KMS-11 (cell line): ENCODE measurements at regions not wholly inside any gene's neighbourhood (a gene's known extent, or its start where the extent isn't known, plus 50 kb on each side); places are given as distances from the start of the nearest gene placed in this dataset.

ENCODE experiments used
- H2AFZ ChIP-seq: fragments of 200-600 bp; sonication (generic); 2 replicates; pipeline ENCODE4 v1.6.1; 2016; ENCODE audit warnings: antibody characterized with exemption, mixed run types, low read depth
- H3K27ac ChIP-seq: fragments of 200-600 bp; sonication (generic); 2 replicates; pipeline ENCODE4 v1.6.1; 2016; ENCODE audit warnings: mild to moderate bottlenecking, mixed run types
- H3K27me3 ChIP-seq: fragments of 200-600 bp; sonication (generic); 2 replicates; pipeline ENCODE4 v1.6.1; 2017; ENCODE audit warnings: mild to moderate bottlenecking, low read depth, mixed run types, moderate library complexity; ENCODE audit not compliant: insufficient read depth
- H3K36me3 ChIP-seq: fragments of 200-600 bp; sonication (generic); 2 replicates; pipeline ENCODE4 v1.6.1; 2017; ENCODE audit warnings: mild to moderate bottlenecking, mixed run types; ENCODE audit not compliant: insufficient read depth
- H3K4me1 ChIP-seq: fragments of 200-600 bp; sonication (generic); 2 replicates; pipeline ENCODE4 v1.6.1; 2016; ENCODE audit warnings: mild to moderate bottlenecking, low read depth, mixed run types; ENCODE audit not compliant: poor library complexity, severe bottlenecking
- H3K4me2 ChIP-seq: fragments of 200-600 bp; sonication (generic); 2 replicates; pipeline ENCODE4 v1.7.0; 2016; ENCODE audit warnings: mild to moderate bottlenecking, mixed run types
- H3K4me3 ChIP-seq: fragments of 200-600 bp; sonication (generic); IDR thresholded peaks from 2 replicates; pipeline ENCODE4 v1.6.1; 2017; ENCODE audit warnings: low read depth, low read length, mixed read lengths; ENCODE audit not compliant: insufficient read depth
- H3K79me2 ChIP-seq: fragments of 200-600 bp; sonication (generic); 2 replicates; pipeline ENCODE4 v1.6.1; 2016; ENCODE audit warnings: low read depth, mixed run types; ENCODE audit not compliant: insufficient read depth
- H3K9ac ChIP-seq: fragments of 200-600 bp; sonication (generic); 2 replicates; pipeline ENCODE4 v1.6.1; 2016; ENCODE audit warnings: mild to moderate bottlenecking, mixed run types
- H4K20me1 ChIP-seq: fragments of 200-600 bp; sonication (generic); 2 replicates; pipeline ENCODE4 v1.6.1; 2016; ENCODE audit warnings: mild to moderate bottlenecking, mixed run types; ENCODE audit not compliant: insufficient read depth
- CTCF ChIP-seq: fragments of 200-600 bp; sonication (generic); conservative IDR thresholded peaks from 2 replicates; pipeline ENCODE4 v1.6.1; 2017; ENCODE audit warnings: low read depth, mild to moderate bottlenecking, antibody characterized with exemption, low read length, moderate library complexity, mixed read lengths

- TF ChIP-seq CTCF = no peak
- Histone ChIP-seq H4K20me1 (no peaks in the 10 kb centered on the region), H3K4me3 (no peak overlapping the region), H3K27me3 (no peaks in the 10 kb centered on the region), H3K27ac (no peak overlapping the region), H2AFZ (no peak overlapping the region), H3K4me2 (no peak overlapping the region), H3K79me2 (no peaks in the 10 kb centered on the region), H3K36me3 (no peaks in the 10 kb centered on the region), H3K4me1 (no peaks in the 10 kb centered on the region), H3K9ac (no peak overlapping the region)
These were observed 432.3 kb downstream of the PLPP3 start for GRCh38 chr1:56147034-56147433.

- Histone ChIP-seq H4K20me1 (no peaks in the 10 kb centered on the region), H3K4me1 (no peaks in the 10 kb centered on the region), H3K27ac (no peak overlapping the region), H3K79me2 (no peaks in the 10 kb centered on the region), H3K9ac (no peak overlapping the region), H3K36me3 (no peaks in the 10 kb centered on the region), H3K4me2 (no peak overlapping the region), H2AFZ (no peak overlapping the region), H3K4me3 (no peak overlapping the region), H3K27me3 (no peaks in the 10 kb centered on the region)
- no peak for TF ChIP-seq CTCF
These were observed 432.9 kb downstream of the PLPP3 start for GRCh38 chr1:56146449-56146848.

GRCh38 chr1:56145581-56145980 is 433.8 kb downstream of the PLPP3 start:
- Histone ChIP-seq H3K4me2 (no peak overlapping the region), H3K79me2 (no peaks in the 10 kb centered on the region), H4K20me1 (no peaks in the 10 kb centered on the region), H3K36me3 (no peaks in the 10 kb centered on the region), H3K4me3 (no peak overlapping the region), H3K27me3 (no peaks in the 10 kb centered on the region), H3K27ac (no peak overlapping the region), H3K9ac (no peak overlapping the region), H3K4me1 (no peaks in the 10 kb centered on the region), H2AFZ (no peak overlapping the region)
- no peak for TF ChIP-seq CTCF

- no peaks in the 10 kb centered on the region for H3K36me3 ChIP-seq
- no peaks in the 10 kb centered on the region for H3K79me2 ChIP-seq
- no peak overlapping the region for H3K9ac ChIP-seq
- no peak overlapping the region for H3K4me3 ChIP-seq
- H3K27me3 ChIP-seq = no peaks in the 10 kb centered on the region
- no peaks in the 10 kb centered on the region for H3K4me1 ChIP-seq
- no peak overlapping the region for H3K27ac ChIP-seq
- no peak overlapping the region for H2AFZ ChIP-seq
- no peak overlapping the region for H3K4me2 ChIP-seq
- H4K20me1 ChIP-seq = no peaks in the 10 kb centered on the region
- no peak for TF ChIP-seq CTCF
These were observed 437.1 kb downstream of the PLPP3 start for GRCh38 chr1:56142301-56142700.

- H3K4me1 ChIP-seq = no peaks in the 10 kb centered on the region
- no peaks in the 10 kb centered on the region for H3K36me3 ChIP-seq
- no peak overlapping the region for H3K4me2 ChIP-seq
- no peaks in the 10 kb centered on the region for H3K79me2 ChIP-seq
- H4K20me1 ChIP-seq = no peaks in the 10 kb centered on the region
- no peak for TF ChIP-seq CTCF
- H2AFZ ChIP-seq = no peak overlapping the region
- H3K27me3 ChIP-seq = no peaks in the 10 kb centered on the region
- no peak overlapping the region for H3K9ac ChIP-seq
- no peak overlapping the region for H3K4me3 ChIP-seq
- no peak overlapping the region for H3K27ac ChIP-seq
These were observed 439.5 kb downstream of the PLPP3 start for GRCh38 chr1:56139836-56140235.
